Stimulated activated CD4-positive, alpha-beta T cell treated with anti-CD3 and anti-CD28 coated beads, TNF-alpha, amount 100 ng/mL, for 4 hours (primary cell): ENCODE measurements at regions not wholly inside any gene's neighbourhood (a gene's known extent, or its start where the extent isn't known, plus 50 kb on each side); places are given as distances from the start of the nearest gene placed in this dataset.
"Not testable (repeated sequence)": the region's sequence is repeated elsewhere in the genome, so short reads cannot be mapped to it uniquely, and the experiment has no call there.

Experiments used
- DNase-seq, 3 experiments: peaks; one replicate each; pipeline ENCODE4 v3.0.0-alpha.2; 2020; ENCODE audit warnings: low read depth in 3 of 3

GRCh38 chr21:33993286-33994231, 78.0 kb upstream of the ATP5PO start:
- no peak for DNase-seq

GRCh38 chr21:33992412-33992811, 76.8 kb upstream of the ATP5PO start:
- DNase-seq: not testable (repeated sequence)

GRCh38 chr21:33991133-33991532, 75.5 kb upstream of the ATP5PO start:
- DNase-seq: no peak

GRCh38 chr21:33989440-33989839, 73.8 kb upstream of the ATP5PO start:
- DNase-seq: no peak

GRCh38 chr21:33988237-33989017, 72.8 kb upstream of the ATP5PO start:
- no peak for DNase-seq

GRCh38 chr21:33987461-33987860, 71.9 kb upstream of the ATP5PO start:
- DNase-seq: no peak

- DNase-seq: no peak
These were observed 69.8 kb upstream of the ATP5PO start for GRCh38 chr21:33985117-33986050.

- DNase-seq: no peak
These were observed 68.4 kb upstream of the ATP5PO start for GRCh38 chr21:33984021-33984481.

- no peak for DNase-seq
These were observed 65.9 kb upstream of the ATP5PO start for GRCh38 chr21:33981391-33982101.

- no peak for DNase-seq
These were observed 64.8 kb upstream of the ATP5PO start for GRCh38 chr21:33980276-33980916.

GRCh38 chr21:33978585-33978984, 63.0 kb upstream of the ATP5PO start:
- no peak for DNase-seq

GRCh38 chr21:33977721-33978369, 62.2 kb upstream of the ATP5PO start:
- DNase-seq: no peak

- DNase-seq: no peak
These were observed 61.6 kb upstream of the ATP5PO start for GRCh38 chr21:33977017-33977720.

GRCh38 chr21:33976082-33977016, 60.7 kb upstream of the ATP5PO start:
- DNase-seq: peak in 2 of 3 experiments; percentile 15 to 43

- peak in 2 of 3 experiments; percentile 9 to 31 for DNase-seq
These were observed 60.0 kb upstream of the ATP5PO start for GRCh38 chr21:33975548-33976081.

- DNase-seq: no peak
These were observed 59.2 kb upstream of the ATP5PO start for GRCh38 chr21:33974513-33975468.

GRCh38 chr21:33973268-33973667, 57.7 kb upstream of the ATP5PO start:
- no peak for DNase-seq
